ENCODE measurements at regions not wholly inside any gene's neighbourhood (a gene's known extent, or its start where the extent isn't known, plus 50 kb on each side); places are given as distances from the start of the nearest gene placed in this dataset.
"Not testable (repeated sequence)": the region's sequence is repeated elsewhere in the genome, so short reads cannot be mapped to it uniquely, and the experiment has no call there.

DNA sequence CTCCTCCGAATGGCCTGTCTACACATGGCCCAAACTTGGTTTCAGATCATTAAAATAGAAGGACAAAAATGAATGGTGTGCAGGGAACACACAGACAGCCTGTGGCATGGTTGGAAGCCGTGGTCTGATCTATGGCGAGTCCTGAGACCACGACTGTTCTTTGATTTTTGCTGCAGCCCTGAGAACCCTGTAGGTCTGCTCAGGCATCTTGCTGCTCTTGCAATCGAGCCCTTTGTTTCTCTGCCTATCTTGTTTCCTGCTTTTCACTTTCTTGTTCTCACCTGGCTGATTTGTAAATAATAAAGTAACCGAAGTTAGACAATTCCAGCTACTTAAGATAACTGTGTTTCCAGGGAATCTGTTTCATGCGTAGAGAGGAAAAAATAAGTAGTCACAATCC is 54.1 kb upstream of the NBPF9 start:
- not testable (repeated sequence) for DNase-seq

GRCh38 chr1:149158308-149158707 is 55.0 kb upstream of the NBPF9 start:
- not testable (repeated sequence) for DNase-seq

DNA sequence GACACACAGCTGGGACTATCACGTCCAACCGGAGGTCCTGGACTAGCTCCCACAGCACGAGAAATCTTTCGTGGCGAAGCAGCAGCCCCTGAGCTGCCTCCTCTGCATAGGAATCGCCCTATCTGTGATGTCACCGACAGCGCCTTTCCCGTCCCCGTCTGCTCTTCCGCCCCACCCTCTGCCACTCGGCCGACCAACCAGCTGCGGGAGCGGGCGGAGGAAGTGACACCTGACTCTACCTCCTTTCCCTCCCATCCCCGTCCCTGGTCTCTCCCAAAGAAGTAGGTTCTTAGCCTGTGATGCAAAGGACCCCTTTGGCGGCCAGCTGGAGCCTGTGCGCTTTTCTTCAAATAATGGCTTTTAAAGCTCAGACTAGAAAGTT is 59.7 kb upstream of the NBPF9 start:
- DNase-seq: not testable (repeated sequence)

- DNase-seq: not testable (repeated sequence)
These were observed 71.4 kb upstream of the NBPF9 start for GRCh38 chr1:149174765-149175164.

GRCh38 chr1:149175812-149176211 is 72.5 kb upstream of the NBPF9 start:
- DNase-seq: not testable (repeated sequence)

GRCh38 chr1:149176453-149177316 is 73.3 kb upstream of the NBPF9 start:
- DNase-seq: peak; percentile 14 to 20

DNA sequence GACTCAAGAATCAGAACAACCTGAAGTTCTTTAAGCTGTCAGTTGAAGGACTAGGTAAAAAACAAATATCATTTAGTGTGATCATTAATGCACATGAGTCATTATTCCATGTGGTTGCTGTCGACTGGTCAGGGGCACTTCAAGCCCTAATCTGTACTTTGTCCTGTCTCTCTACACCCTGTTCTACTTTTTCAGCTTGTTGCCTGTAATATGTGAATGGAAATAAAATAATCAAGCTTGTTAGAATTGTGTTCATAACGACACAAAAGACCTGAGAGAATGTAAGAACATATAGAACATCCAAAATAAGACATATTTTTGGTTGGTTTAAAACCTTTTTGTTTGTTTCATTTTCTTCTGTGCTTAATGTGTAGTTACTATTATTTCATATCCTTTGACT is 87.4 kb upstream of the NBPF9 start:
- not testable (repeated sequence) for DNase-seq

GRCh38 chr1:149196651-149197050 is 93.3 kb upstream of the NBPF9 start:
- not testable (repeated sequence) for DNase-seq

GRCh38 chr1:149200567-149200966 is 97.2 kb upstream of the NBPF9 start:
- DNase-seq: peak; percentile 71 to 86

DNA sequence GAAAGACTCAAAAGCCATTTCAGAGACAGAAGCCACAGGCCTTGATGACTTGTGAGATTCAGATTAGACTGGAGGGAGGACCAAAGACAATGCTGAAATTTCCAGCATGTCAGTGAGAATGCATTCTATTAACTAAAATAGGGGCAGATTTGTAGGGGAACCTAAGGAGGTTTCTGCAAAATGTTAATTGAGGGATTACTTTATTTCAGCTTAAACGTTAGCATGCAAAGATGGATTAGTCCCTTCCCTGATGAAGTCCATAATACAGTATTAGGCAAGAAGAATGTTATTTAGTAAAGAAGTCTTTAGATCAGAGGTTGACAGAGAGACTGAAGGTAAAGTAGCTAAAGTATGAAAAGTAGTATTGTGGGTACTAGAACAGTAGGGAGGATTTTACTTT is 98.9 kb upstream of the NBPF9 start:
- not testable (repeated sequence) for DNase-seq

- DNase-seq: not testable (repeated sequence)
These were observed 101.0 kb upstream of the NBPF9 start for GRCh38 chr1:149204396-149204795.

DNA sequence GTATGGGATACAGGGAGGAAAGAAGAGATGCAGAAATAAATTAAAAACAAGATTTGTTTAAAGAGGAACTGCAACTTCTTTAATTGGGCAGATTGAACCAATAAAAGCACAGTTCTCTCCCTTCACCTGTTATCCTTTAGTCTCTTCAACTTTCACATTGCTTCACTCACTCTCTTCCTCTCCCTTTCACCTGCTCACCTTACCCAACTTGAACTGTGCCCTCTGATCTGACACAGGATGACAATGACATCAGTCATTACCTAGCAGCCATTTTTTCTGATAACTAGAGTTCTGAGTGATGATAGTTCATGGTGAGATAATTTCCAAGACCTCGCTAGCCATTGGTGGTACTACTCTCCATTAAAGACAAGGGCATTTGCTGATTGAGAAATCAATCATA is 105.5 kb upstream of the NBPF9 start:
- DNase-seq: not testable (repeated sequence)

GRCh38 chr1:149211757-149212420 is 108.5 kb upstream of the NBPF9 start:
- DNase-seq: not testable (repeated sequence)

- DNase-seq: not testable (repeated sequence)
These were observed 109.6 kb upstream of the NBPF9 start for GRCh38 chr1:149212946-149213345.

GRCh38 chr1:149213673-149214072 is 110.3 kb upstream of the NBPF9 start:
- not testable (repeated sequence) for DNase-seq

- DNase-seq: not testable (repeated sequence)
These were observed 115.0 kb upstream of the NBPF9 start for GRCh38 chr1:149218080-149218988.

- not testable (repeated sequence) for DNase-seq
These were observed 116.2 kb upstream of the NBPF9 start for GRCh38 chr1:149219539-149219938.

DNA sequence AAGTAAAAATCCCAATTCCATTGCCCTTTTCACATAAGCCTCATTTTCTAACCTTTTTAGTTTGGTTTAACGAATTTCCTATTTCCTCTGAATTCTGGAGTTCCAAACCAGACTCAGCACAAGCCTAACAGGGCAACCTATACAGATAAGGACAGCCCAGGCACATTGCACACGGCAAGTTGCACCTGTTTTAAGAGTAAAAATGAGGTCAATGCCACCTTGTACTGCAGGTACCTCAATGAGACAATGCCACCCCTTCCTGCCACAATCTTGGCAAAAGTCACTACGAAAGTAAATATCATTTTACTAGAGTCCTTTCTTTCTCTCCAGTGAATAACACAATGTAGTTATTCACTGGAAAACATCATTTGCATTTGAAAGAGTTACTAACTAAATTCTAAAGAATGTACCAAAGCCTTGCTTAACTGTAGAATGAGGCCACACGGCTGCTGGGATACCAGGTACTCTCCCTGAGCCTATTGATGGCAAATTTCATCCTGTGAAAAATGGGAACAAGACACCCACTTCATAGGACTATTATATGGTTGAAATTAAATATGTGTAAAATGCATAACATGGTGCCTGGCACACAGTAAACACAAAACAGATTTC is 117.2 kb upstream of the NBPF9 start:
- not testable (repeated sequence) for DNase-seq

DNA sequence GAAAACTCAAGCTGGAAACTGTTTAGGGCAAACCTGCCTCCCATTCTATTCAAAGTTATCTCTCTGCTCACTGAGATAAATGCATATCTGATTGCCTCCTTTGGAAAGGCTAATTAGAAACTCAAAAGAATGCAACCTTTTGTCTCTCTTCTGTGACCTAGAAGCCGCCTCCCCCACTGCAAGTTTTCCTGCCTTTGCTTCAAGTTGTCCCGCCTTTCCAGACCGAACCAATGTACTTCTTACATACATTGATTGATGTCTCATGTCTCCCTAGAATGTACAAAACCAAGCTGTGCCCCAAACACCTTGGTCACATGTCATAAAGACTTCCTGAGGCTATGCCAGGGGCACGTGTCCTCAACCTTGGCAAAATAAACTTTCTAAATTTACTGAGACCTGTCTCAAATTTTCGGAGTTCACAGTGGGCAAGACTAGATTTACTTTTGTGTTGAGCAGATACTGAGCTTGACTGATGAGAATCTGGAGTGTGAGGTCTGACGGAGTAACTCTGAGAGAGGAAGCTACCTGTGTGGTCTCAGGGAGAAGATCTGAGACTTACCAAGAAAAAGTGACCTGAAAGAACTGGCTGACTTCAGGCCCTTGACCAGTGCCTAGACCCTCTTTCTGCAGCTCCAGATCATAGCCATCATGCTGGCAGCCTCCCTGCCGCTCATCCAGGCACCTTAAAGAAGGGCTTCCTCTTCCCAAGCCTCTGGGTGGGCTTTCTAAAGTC is 124.7 kb upstream of the NBPF9 start:
- not testable (repeated sequence) for DNase-seq

- not testable (repeated sequence) for DNase-seq
These were observed 125.6 kb upstream of the NBPF9 start for GRCh38 chr1:149228672-149229585.

- not testable (repeated sequence) for DNase-seq
These were observed 126.5 kb upstream of the NBPF9 start for GRCh38 chr1:149229813-149230212.

Data from inflammatory macrophage treated with lipopolysaccharide for 1 hour (primary cell).